ENCODE measurements at regions not wholly inside any gene's neighbourhood (a gene's known extent, or its start where the extent isn't known, plus 50 kb on each side); places are given as distances from the start of the nearest gene placed in this dataset.

- no peak for TF ChIP-seq CTCF (IDR thresholded peaks at IDR 0.05)
- TF ChIP-seq EZH2 (IDR thresholded peaks at IDR 0.05), result no peak
Observed at GRCh38 chr18:60180671-60181070, 191.9 kb downstream of the MC4R start.
